Calu3 (cell line): ENCODE measurements at regions not wholly inside any gene's neighbourhood (a gene's known extent, or its start where the extent isn't known, plus 50 kb on each side); places are given as distances from the start of the nearest gene placed in this dataset. TPM values are rescaled to one million over a fixed set of nuclear protein-coding genes. Genes with fewer than 3 reads are reported as not detected.

Source experiments
- BruUV-seq: library from RNA; stranded (reverse); fragments of 400-500 nt; replicated peaks from 2 replicates; lab custom pipeline; 2021; lab: Mats Ljungman, UMichigan
- CTCF ChIA-PET: fragments of 300-600 bp; sonication (Branson Sonifier 250); formaldehyde crosslinking; loops from one replicate; lab custom pipeline; 2022; ENCODE audit warnings: antibody characterized with exemption; lab: Charles Lee
- DNase-seq: peaks from one replicate; pipeline ENCODE4 v3.0.0; 2022
- H3K27ac Mint-ChIP-seq: one replicate; pipeline ENCODE4 v1.8.0; 2022; ENCODE audit warnings: mixed read lengths; ENCODE audit not compliant: unreplicated experiment
- H3K27me3 Mint-ChIP-seq: one replicate; pipeline ENCODE4 v1.8.0; 2022; ENCODE audit warnings: mixed read lengths; ENCODE audit not compliant: unreplicated experiment
- H3K36me3 Mint-ChIP-seq: one replicate; pipeline ENCODE4 v1.8.0; 2022; ENCODE audit warnings: mild to moderate bottlenecking, moderate library complexity, mixed read lengths; ENCODE audit not compliant: insufficient read depth, unreplicated experiment
- H3K4me1 Mint-ChIP-seq: one replicate; pipeline ENCODE4 v1.8.0; 2022; ENCODE audit warnings: mild to moderate bottlenecking, low read depth, mixed read lengths; ENCODE audit not compliant: unreplicated experiment
- H3K4me3 Mint-ChIP-seq: one replicate; pipeline ENCODE4 v1.8.0; 2022; ENCODE audit warnings: mild to moderate bottlenecking, low read depth, moderate library complexity, mixed read lengths; ENCODE audit not compliant: unreplicated experiment
- H3K9me3 Mint-ChIP-seq: one replicate; pipeline ENCODE4 v1.8.0; 2022; ENCODE audit warnings: low read depth, mixed read lengths; ENCODE audit not compliant: unreplicated experiment
- intact Hi-C: fragments of 100-400 bp; cut with micrococcal nuclease; formaldehyde crosslinking; loops from one replicate; pipeline ENCODE4 v1.10.0; 2022; ENCODE audit not compliant: unreplicated experiment
- microRNA-seq: library from miRNA; unstranded; fragments of <30 nt; microRNA quantifications from one replicate; pipeline ENCODE4 v1.2.0, GENCODE V29; 2022
- TF ChIP-seq, protein P1 (sequence below): fragments of 200-600 bp; IDR thresholded peaks from one replicate; pipeline ENCODE4 v1.8.0; 2022; ENCODE audit warnings: antibody characterized with exemption; ENCODE audit not compliant: unreplicated experiment

DNA sequence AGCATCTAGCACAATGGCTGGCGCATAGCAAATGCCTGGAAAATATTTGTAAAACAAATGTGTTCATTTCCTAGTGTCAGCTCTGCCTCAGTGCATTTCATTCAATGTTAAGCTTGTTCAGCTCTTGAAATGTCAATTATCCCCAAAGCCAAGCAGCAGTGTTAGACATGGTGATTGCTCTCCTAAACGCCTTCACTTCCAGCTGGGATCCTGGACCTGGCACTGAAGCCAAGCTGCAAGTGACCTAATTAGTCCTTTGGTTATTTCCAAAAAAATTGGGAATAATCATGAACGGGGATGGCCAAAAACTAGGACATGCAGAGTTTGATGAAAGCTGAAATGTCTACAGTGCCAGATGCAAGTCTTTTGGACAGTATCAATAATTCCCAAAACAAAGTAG lies 54.9 kb upstream of the MDGA2 start:
- no peak overlapping the region for H3K27ac Mint-ChIP-seq
- H3K4me3 Mint-ChIP-seq: no peak overlapping the region
- H3K27me3 Mint-ChIP-seq: no peaks in the 10 kb centered on the region
- intact Hi-C loops: no loop called here
- CTCF ChIA-PET: no interaction called here
- no peaks in the 10 kb centered on the region for H3K4me1 Mint-ChIP-seq
- H3K36me3 Mint-ChIP-seq: no peaks in the 10 kb centered on the region
- TF ChIP-seq, protein P1, sequence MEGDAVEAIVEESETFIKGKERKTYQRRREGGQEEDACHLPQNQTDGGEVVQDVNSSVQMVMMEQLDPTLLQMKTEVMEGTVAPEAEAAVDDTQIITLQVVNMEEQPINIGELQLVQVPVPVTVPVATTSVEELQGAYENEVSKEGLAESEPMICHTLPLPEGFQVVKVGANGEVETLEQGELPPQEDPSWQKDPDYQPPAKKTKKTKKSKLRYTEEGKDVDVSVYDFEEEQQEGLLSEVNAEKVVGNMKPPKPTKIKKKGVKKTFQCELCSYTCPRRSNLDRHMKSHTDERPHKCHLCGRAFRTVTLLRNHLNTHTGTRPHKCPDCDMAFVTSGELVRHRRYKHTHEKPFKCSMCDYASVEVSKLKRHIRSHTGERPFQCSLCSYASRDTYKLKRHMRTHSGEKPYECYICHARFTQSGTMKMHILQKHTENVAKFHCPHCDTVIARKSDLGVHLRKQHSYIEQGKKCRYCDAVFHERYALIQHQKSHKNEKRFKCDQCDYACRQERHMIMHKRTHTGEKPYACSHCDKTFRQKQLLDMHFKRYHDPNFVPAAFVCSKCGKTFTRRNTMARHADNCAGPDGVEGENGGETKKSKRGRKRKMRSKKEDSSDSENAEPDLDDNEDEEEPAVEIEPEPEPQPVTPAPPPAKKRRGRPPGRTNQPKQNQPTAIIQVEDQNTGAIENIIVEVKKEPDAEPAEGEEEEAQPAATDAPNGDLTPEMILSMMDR: no peak
- peaks cover 8% of the 10 kb centered on the region for H3K9me3 Mint-ChIP-seq
- BruUV-seq: no TSS peak
- DNase-seq: no peak

Small RNA genes in the stretch of these regions (microRNA-seq; reads per million reads assigned to microRNA genes)
- gene MIR548Y: not detected
